ENCODE measurements at regions not wholly inside any gene's neighbourhood (a gene's known extent, or its start where the extent isn't known, plus 50 kb on each side); places are given as distances from the start of the nearest gene placed in this dataset.

DNA sequence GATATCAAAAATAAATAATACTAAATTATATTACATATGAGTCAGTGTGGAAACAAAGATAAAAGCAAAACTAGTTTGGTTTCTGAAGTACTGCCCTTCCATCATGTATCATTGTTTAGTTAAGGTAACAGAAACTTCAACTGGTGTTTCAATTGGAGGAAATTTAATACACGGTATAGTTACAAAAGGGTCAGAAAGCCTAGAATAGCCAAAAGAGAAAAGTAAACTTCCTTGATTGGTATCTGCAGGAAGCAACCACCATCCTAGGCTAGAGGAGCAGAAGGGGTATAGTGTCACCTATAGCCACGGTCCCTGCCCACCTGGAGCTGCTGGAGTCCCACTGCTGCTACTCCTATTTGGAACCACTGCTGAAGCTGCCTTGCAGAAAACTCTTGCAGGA is 185.6 kb downstream of the SLC7A11 start:
- DNase-seq (ENCODE audit: low spot score) (no peak), ATAC-seq (ENCODE audit: low FRiP score) (no peak)
- TF ChIP-seq, protein P1, sequence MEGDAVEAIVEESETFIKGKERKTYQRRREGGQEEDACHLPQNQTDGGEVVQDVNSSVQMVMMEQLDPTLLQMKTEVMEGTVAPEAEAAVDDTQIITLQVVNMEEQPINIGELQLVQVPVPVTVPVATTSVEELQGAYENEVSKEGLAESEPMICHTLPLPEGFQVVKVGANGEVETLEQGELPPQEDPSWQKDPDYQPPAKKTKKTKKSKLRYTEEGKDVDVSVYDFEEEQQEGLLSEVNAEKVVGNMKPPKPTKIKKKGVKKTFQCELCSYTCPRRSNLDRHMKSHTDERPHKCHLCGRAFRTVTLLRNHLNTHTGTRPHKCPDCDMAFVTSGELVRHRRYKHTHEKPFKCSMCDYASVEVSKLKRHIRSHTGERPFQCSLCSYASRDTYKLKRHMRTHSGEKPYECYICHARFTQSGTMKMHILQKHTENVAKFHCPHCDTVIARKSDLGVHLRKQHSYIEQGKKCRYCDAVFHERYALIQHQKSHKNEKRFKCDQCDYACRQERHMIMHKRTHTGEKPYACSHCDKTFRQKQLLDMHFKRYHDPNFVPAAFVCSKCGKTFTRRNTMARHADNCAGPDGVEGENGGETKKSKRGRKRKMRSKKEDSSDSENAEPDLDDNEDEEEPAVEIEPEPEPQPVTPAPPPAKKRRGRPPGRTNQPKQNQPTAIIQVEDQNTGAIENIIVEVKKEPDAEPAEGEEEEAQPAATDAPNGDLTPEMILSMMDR (IDR thresholded peaks at IDR 0.05): no peak

DNA sequence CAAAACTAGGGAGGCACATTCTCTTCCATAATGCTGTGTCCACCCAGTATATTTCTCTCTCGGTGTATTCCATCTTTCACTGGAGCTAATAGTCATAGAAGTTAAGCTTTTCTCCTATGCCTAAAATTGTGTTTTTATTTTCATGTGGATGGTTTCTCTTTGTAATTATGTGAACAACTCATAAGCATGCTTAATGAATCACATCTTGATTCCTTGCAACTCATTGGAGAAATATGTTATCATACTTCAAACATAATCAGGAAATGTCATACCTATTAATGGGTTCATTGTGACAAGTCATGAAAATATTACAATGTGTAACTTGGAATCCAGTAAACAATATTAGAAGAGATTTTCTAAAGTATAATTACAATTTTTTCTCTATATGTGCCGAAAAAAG is 186.3 kb downstream of the SLC7A11 start:
- DNase-seq (ENCODE audit: low spot score) (no peak), ATAC-seq (ENCODE audit: low FRiP score) (no peak)
- TF ChIP-seq, protein P1 (IDR thresholded peaks at IDR 0.05): no peak

DNA sequence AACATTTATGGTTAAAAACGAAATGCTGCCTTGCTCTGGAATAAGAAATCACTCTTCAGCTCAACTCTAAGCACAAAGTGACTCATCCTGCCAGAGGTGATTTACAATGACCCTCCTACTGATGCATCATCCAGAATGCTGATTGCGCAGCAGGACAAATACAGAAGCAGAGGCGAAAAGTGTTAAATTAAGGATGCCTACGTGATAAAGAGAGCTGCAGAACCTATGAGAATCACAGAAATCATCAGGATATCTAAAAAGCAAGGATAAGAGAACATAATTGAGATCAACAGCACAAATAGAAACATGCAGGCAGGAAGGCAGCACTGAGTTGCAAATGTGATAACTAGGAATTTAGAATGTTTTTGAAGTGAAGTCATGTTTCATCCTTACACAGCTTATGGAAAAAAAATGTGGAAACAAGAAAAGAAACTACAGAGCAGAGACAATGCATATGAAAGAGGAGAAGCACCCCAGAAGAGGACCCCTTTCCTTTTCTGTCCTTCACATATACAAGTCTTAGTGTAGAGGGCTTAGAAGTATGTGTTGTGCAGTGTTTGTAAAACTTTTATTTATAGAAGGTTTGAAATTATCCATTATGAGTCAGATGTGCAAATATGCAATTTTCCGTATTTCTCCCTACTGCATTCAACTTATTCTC is 188.4 kb downstream of the SLC7A11 start:
- DNase-seq (ENCODE audit: low spot score) (no peak), ATAC-seq (ENCODE audit: low FRiP score) (peak; percentile 88)
- TF ChIP-seq, protein P1 (IDR thresholded peaks at IDR 0.05): no peak

DNA sequence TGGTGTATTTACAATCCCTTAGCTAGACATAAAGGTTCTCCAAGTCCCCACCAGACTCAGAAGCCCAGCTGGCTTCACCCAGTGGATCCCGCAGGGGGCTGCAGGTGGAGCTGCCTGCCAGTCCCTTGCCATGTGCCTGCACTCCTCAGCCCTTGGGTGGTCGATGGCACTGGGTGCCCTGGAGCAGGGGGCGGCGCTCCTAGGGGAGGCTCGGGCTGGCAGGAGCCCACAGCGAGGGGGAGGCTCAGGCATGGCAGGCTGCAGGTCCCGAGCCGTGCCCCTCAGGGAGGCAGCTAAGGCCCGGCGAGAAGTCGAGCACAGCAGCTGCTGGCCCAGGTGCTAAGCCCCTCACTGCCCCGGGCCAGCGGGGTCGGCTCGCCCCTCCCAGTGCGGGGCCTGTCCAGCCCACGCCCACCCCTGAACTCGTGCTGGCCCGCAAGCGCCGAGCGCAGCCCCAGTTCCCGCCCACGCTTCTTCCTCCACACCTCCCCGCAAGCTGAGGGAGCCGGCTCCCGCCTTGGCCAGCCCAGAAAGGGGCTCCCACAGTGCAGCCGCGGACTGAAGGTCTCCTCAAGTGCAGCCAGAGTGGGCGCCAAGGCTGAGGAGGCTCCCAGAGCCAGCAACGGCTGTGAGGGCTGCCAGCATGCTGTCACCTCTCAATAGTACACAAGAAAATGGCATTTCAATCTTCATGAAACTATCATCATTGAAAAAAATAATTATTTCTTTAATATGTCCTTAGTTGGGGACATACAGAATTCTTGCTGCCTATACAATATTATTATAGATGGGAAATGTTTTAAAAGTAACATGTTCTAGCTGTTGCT is 189.1 kb downstream of the SLC7A11 start:
- TF ChIP-seq, protein P1 (IDR thresholded peaks at IDR 0.05): no peak
- ATAC-seq (ENCODE audit: low FRiP score) (peak; percentile 35), DNase-seq (ENCODE audit: low spot score) (no peak)

DNA sequence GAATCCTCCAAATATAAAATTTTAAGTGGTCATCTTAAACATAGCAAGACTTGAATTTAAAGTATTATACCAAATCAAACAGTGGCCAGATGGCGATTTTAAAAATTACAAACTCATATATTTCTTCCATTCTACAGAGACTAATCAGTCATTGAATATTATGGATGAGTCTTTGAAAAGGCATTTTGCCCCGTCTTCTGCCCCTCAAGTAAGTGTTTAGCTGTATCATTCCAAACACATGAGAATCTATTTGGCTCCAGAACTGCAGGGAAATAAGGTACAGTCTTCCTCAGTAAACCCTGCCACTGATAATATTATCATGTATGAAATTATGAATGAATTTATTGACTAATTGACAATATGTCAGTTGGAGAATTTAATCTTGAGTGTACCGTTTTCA is 191.0 kb downstream of the SLC7A11 start:
- TF ChIP-seq, protein P1 (IDR thresholded peaks at IDR 0.05): no peak
- DNase-seq (ENCODE audit: low spot score) (no peak), ATAC-seq (ENCODE audit: low FRiP score) (no peak)

DNA sequence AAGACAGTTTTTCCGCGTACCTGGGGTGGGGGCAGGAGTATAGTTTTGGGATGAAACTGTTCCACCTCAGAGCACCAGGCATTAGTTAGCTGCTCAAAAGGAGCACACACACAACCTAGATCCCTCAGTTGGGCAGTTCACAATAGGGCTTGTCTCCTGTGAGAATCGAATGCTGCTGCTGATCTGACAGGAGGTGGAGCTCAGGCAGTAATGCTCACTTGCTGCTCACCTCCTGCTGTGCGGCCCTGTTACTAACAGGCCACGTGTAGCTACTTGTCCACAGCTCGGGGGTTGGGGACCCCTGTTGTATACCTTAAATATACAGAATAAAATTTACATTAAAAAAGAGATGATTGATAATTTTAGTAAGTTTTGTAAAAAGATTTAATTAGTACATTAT is 191.5 kb downstream of the SLC7A11 start:
- ATAC-seq (ENCODE audit: low FRiP score) (no peak), DNase-seq (ENCODE audit: low spot score) (no peak)
- TF ChIP-seq, protein P1 (IDR thresholded peaks at IDR 0.05): no peak

DNA sequence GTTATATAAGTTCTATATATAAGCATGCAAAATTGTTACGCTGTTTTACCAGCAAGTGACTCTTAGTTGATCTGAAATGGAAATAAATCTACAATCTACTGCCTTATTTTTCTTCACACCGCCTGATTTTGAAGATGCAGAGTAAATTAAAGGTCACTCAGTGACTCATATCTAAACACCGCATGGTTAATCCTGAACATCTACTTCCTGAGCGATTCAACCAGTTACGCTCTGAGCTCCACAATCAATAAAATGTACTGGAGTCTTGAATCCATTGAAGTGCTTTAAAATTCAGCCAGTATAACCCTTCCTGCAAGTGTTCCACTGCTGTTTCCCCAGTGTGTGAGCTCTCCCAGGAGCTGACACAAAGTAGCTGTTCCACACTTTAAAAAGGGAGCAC is 192.8 kb downstream of the SLC7A11 start:
- no peak for DNase-seq (ENCODE audit: low spot score)
- ATAC-seq (ENCODE audit: low FRiP score): no peak
- TF ChIP-seq, protein P1 (IDR thresholded peaks at IDR 0.05): no peak

Measured in omental fat pad (tissue), 3 donors.